ENCODE measurements at regions not wholly inside any gene's neighbourhood (a gene's known extent, or its start where the extent isn't known, plus 50 kb on each side); places are given as distances from the start of the nearest gene placed in this dataset.

DNA sequence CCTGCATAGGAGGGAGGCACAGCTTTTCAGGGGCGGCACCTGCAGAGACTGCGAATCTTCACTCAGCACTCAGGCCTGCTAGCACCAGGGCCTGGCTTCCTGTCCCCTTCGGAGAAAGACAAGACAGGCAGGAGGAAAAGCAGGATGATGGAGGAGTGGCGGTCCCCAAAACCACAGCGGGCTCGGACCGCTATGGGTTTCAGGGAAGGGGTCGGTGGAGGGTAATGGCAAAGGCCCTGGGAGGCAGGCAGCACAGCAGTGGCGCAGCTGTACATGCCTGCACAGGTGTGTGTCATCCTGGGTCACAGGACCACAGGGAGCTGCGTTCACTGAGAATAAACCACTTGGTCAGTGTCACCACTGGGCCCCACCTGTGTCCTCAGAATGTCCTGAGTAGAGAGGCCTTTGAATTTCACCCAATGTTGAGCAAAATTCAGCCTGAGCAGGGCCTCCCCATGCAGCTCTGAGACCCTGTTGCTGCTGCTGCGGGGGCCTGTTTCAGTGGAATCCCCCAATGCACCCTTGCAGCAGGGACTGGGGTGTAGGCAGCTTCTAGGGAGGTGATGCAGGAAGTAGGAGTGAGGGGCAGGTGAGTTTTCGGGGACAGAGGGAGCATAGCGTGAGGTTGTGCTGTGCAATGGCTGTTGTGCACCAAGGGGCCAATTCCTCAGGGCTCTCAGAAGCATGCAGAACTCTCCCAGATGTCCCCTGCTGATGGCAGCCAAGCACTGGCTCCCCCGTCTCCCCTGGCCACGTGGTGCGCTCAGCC, 90.6 kb upstream of the PPP2R2D start:
- TF ChIP-seq, protein P1, sequence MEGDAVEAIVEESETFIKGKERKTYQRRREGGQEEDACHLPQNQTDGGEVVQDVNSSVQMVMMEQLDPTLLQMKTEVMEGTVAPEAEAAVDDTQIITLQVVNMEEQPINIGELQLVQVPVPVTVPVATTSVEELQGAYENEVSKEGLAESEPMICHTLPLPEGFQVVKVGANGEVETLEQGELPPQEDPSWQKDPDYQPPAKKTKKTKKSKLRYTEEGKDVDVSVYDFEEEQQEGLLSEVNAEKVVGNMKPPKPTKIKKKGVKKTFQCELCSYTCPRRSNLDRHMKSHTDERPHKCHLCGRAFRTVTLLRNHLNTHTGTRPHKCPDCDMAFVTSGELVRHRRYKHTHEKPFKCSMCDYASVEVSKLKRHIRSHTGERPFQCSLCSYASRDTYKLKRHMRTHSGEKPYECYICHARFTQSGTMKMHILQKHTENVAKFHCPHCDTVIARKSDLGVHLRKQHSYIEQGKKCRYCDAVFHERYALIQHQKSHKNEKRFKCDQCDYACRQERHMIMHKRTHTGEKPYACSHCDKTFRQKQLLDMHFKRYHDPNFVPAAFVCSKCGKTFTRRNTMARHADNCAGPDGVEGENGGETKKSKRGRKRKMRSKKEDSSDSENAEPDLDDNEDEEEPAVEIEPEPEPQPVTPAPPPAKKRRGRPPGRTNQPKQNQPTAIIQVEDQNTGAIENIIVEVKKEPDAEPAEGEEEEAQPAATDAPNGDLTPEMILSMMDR (conservative IDR thresholded peaks at IDR 0.05) = no peak

DNA sequence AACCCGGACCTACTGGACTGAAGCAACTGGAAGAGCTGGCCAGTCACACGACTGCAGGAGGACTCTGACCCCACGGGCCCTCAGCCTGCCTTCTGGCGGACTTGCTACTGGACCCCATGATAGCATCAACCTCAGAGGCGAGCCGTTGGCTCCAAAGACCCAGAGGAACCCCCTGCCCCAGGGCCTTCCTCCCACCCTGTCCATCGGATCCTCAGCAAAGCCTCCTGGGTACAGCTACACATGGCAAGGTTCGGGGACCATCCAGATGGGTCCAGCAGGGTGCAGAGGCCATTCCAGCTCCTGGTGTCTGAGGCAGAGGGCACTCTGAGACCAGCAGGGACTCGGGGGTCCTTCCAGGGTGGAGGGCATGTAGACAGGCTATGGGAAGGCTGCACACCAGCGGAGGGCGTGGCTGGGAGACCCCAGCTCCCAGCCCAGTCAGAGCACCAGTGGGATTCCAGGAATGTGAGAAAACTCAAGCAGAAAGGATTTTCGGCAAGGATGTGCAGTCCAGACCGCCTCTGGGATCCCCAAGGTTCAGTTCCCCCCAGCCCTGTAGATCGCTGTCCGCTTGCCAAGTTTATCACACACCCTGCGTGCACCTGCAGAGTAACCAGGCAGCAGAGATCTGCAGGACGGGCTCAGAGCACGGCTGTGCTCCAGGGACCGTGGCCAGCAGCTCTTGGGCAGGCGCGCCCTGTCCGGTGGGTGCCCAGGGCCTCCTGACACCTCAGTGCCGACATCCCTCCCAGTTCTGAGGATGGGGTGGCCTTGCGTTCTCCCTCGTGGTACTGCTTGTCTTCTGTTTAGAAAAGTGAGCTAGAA, 89.8 kb upstream of the PPP2R2D start:
- no peak overlapping the region for H3K27ac ChIP-seq
- TF ChIP-seq, protein P1 (conservative IDR thresholded peaks at IDR 0.05) = no peak

More for the DNA sequence above, 90.6 kb upstream of the PPP2R2D start:
- no peak overlapping the region for H3K27ac ChIP-seq

DNA sequence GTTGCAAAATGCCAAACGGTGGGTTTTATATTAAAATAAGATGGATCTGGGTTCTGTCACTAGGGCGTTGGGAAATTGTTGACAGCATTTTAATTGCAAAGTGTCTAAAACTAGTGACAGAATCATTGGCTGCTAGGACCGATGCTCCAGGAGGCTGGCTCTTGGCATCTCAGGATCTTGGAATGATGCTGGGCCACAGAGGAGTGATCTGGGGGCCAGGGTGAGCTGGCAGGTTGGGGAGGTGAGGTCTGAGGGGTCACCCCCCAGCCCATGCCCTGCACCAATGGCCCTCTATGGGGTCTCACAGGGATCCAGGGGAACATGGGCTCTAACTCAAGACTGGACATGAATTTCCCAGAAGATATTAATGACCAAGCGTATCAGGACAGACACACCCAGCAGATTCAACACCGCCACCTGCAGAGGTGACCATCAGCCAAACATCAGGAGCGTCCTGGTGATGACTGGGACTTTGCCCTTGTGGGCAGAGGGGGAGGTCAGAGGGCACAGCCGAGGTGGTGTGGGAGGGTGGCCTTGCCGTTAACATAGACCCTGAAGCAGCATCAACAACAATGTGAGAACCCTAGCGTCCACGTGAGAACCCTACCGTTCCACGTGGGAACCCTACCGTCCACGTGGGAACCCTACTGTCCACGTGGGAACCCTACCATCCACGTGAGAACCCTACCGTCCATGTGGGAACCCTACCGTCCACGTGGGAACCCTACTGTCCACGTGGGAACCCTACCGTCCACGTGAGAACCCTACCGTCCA, 89.0 kb upstream of the PPP2R2D start:
- no peak overlapping the region for H3K27ac ChIP-seq
- TF ChIP-seq, protein P1 (conservative IDR thresholded peaks at IDR 0.05) = no peak

DNA sequence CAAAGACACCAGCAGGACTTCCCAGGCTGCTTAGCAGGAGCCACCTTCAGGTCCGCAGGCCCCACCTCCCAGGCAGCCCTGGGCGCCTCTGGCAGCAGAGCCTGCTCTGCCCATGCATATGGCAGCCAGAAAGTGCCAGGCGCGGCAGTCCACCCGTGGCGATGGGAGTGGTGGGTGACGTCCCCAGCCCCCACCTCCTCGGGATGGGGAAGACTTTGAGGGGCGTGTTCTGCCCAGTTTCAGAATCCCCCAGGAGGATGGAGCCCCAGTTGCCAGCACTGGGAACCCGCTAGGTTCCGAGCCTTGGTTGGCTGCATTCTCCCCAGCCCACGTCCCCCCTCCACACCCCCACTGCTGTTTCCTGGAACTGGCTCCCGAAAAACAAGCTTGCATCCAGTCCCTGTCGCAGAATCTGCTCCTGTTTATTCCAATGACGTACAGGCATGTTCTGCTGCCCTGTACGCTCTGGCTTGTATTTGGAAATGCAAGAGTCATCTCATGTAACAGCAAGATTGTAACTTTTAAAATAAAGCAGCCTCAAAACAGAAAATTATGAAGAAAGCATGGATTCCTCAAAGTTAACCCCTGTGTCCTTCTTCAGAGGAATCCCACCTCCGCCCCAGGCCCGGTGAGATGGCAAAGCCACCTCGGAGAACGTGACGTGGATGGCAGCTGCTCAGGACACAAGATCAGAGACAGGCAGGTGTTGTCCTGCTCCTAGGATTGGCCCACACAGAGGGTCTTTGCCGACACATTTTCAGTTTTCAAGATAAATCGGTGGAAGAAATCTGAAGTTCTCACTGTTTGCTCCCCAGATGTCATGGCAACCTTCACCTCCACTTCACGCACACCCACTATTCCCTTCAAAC, 87.8 kb upstream of the PPP2R2D start:
- no peak overlapping the region for H3K27ac ChIP-seq
- TF ChIP-seq, protein P1 (conservative IDR thresholded peaks at IDR 0.05) = no peak

DNA sequence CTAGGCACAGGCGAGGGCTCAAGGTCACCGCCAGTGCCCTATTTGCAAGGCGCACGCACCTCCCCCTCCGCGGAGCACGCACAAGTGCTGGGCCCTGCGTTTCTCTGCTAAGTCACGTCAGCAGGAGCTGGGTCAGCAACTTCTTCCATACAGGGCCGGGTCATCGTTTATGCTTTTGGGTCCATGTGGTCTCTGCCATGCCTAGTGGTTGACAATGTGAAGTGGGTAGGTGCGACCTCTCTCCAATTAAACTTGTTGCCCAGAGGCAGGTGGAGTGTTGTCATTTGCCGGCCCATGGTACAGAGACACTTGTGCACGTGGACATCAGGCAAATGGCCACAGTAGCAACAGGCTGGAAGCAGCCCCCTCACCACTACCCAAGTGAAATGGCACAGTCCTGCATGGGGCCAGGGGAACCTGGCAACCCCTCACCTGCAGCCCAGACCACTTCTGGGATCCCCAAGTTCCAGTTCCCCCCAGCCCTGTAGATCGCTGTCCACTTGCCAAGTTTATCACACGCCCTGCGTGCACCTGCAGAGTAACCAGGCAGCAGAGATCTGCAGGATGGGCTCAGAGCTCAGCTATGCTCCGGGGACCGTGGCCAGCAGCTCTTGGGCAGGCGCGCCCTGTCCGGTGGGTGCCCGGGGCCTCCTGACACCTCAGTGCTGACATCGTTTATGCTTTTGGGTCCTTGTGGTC, 86.1 kb upstream of the PPP2R2D start:
- TF ChIP-seq, protein P1 (conservative IDR thresholded peaks at IDR 0.05) = no peak
- no peak overlapping the region for H3K27ac ChIP-seq

DNA sequence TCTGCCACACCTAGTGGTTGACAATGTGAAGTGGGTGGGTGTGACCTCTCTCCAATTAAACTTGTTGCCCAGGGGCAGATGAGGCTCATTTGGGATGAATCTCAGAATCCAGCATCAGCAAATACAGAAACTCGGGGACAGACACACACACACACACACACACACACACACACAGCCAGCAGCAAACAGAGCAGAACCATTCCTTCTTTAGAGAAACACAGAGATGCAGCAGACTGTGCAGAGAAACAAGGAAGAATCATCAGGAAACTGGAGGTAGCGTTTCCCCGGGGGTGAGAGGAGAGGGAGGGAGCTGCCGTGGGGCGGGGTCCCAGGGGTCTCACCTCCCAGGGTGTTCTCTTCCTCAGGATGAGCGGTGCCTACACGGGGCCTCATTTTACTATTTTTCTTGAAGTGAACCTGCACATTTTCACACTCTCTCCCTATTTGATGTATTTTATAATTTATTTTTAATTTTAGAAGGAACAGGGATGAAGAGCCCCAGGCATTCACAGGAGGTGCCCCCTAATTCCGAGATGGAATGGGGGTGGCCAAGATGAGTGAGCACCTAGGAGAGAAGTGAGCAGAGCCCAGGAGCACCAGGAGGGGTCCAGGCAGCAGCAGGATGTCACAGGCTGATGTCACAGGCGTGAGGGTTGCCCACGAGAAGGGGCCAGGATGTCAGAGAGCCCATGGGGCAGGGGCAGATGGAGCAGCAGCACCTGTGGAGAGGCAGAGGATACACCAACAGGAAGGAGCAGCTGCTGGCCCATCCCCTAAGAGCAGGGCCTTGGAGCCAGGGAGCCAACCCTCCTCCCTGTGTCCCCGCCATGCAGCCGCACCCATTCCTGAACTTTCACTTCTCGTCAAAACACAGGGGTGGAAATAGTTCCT, 85.3 kb upstream of the PPP2R2D start:
- no peak overlapping the region for H3K27ac ChIP-seq
- TF ChIP-seq, protein P1 (conservative IDR thresholded peaks at IDR 0.05) = no peak

All from VCaP (cell line).